Ishikawa (cell line): ENCODE measurements at regions not wholly inside any gene's neighbourhood (a gene's known extent, or its start where the extent isn't known, plus 50 kb on each side); places are given as distances from the start of the nearest gene placed in this dataset.

Source experiments
- CEBPB ChIP-seq: IDR thresholded peaks from 2 replicates; pipeline ENCODE4 v1.6.1; 2012
- EP300 ChIP-seq: IDR thresholded peaks from 2 replicates; pipeline ENCODE4 v1.6.1; 2012; ENCODE audit warnings: borderline replicate concordance
- NFIC ChIP-seq: IDR thresholded peaks from 2 replicates; pipeline ENCODE4 v1.6.1; 2012
- RAD21 ChIP-seq: IDR thresholded peaks from 2 replicates; pipeline ENCODE4 v1.6.1; 2012; ENCODE audit warnings: low read depth
- REST ChIP-seq: IDR thresholded peaks from 2 replicates; pipeline ENCODE4 v1.6.1; 2012; ENCODE audit warnings: low read depth, mild to moderate bottlenecking
- TAF1 ChIP-seq: IDR thresholded peaks from 2 replicates; pipeline ENCODE4 v1.6.1; 2012; ENCODE audit warnings: low read depth, mild to moderate bottlenecking
- YY1 ChIP-seq: IDR thresholded peaks from 2 replicates; pipeline ENCODE4 v1.6.1; 2012; ENCODE audit warnings: low read depth
- TF ChIP-seq, protein P1 (sequence below): IDR thresholded peaks from 2 replicates; pipeline ENCODE4 v1.6.1; 2012
- TF ChIP-seq, protein P2 (sequence below): IDR thresholded peaks from 2 replicates; pipeline ENCODE4 v1.6.1; 2012

DNA sequence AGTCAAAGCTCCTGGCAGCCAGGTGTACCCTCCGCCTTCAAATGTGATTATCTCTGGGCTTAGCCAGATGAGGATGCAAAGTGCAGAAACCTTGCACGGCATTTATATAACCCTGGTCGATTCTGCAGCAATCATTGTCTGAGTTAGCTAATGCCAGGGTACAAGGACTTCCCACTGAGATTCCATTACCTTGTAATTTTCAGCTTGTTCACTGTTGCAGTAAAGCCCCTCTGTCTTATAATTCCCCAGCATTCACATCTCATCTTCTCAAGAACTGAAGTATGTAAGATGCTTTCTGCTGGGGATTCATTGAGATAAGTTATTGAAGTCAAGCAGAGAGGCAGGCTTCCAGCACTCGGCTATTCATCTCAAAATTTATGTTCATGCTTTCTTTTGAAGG lies 1090.6 kb upstream of the AUTS2 start:
- TF ChIP-seq TAF1 (no peak), YY1 (no peak), REST (no peak), RAD21 (no peak), EP300 (no peak), CEBPB (no peak), NFIC (no peak)
- TF ChIP-seq, protein P1, sequence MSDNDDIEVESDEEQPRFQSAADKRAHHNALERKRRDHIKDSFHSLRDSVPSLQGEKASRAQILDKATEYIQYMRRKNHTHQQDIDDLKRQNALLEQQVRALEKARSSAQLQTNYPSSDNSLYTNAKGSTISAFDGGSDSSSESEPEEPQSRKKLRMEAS = no peak
- TF ChIP-seq, protein P2, sequence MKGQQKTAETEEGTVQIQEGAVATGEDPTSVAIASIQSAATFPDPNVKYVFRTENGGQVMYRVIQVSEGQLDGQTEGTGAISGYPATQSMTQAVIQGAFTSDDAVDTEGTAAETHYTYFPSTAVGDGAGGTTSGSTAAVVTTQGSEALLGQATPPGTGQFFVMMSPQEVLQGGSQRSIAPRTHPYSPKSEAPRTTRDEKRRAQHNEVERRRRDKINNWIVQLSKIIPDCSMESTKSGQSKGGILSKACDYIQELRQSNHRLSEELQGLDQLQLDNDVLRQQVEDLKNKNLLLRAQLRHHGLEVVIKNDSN = no peak
